Testis (tissue), 2 donors: ENCODE measurements at regions not wholly inside any gene's neighbourhood (a gene's known extent, or its start where the extent isn't known, plus 50 kb on each side); places are given as distances from the start of the nearest gene placed in this dataset.

ENCODE experiments used
- CTCF ChIP-seq, 3 experiments: fragments of 450-650 bp in 2 of 3; fragments of 200-600 bp in 1 of 3; sonication (generic) in 1 of 3; IDR thresholded peaks; one replicate each; pipeline ENCODE4 v1.5.1; 2016 to 2019; ENCODE audit warnings: antibody characterized with exemption in 3 of 3, mild to moderate bottlenecking in 2 of 3, moderate library complexity in 1 of 3
- POLR2A ChIP-seq: fragments of 450-650 bp; IDR thresholded peaks from one replicate; pipeline ENCODE4 v1.6.1; 2017; ENCODE audit warnings: antibody characterized with exemption, mild to moderate bottlenecking, moderate library complexity

GRCh38 chr21:9755611-9756010, 765.8 kb upstream of the TPTE start:
- TF ChIP-seq CTCF (IDR thresholded peaks at IDR 0.05): no peak
- no peak for TF ChIP-seq POLR2A
